ENCODE measurements at regions not wholly inside any gene's neighbourhood (a gene's known extent, or its start where the extent isn't known, plus 50 kb on each side); places are given as distances from the start of the nearest gene placed in this dataset.
A peak's percentile ranks its signal among the peaks of the same experiment; 100 is the strongest.
"Not testable (repeated sequence)": the region's sequence is repeated elsewhere in the genome, so short reads cannot be mapped to it uniquely, and the experiment has no call there.

- DNase-seq: peak; percentile 12
Observed at GRCh38 chr20:30671120-30671519, 586.3 kb upstream of the DEFB115 start.

- not testable (repeated sequence) for DNase-seq
Observed at GRCh38 chr20:30675988-30676564, 581.4 kb upstream of the DEFB115 start.

DNA sequence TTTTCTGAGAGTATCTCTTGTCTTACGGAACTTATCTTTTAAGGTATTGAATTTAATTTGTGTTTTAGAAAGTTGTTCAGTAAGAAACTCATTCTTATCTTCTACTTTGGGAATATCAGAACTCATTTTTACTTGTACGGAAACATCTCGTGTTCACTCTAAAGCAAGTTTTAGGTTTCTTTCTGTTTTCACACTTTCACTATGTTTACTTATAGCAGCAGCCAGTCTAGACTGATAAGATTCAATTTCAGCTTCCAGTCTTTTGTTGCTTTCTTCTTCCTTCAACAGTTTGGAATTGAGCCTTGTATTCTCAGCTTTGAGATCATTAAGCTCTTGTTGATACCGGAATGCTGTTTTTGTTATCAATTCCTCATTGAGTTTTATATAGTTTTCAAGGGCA, 575.2 kb upstream of the DEFB115 start:
- DNase-seq: not testable (repeated sequence)

DNA sequence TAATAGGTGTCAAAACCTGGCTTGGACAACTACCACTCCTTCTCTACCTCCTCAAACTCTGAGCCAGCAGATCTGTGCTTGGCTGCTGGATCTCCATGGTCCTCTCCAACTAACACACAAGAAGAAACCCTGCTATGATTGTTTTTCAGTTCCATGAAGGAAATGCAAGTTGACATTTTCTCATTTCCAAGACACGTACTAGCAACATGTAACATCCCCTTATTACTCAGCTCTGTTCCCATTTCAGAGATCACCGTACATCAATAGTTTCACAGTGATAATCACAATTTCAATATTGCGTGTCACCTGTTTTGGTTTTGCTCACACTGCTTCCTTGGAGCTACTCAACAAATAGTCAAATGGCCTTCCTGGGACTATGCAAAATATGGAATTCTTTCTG, 544.6 kb upstream of the DEFB115 start:
- DNase-seq: not testable (repeated sequence)

GRCh38 chr20:30719415-30720199, 537.9 kb upstream of the DEFB115 start:
- not testable (repeated sequence) for DNase-seq

- not testable (repeated sequence) for DNase-seq
Observed at GRCh38 chr20:30723511-30723910, 534.0 kb upstream of the DEFB115 start.

- peak; percentile 16 for DNase-seq
Observed at GRCh38 chr20:30723934-30724687, 533.4 kb upstream of the DEFB115 start.

DNA sequence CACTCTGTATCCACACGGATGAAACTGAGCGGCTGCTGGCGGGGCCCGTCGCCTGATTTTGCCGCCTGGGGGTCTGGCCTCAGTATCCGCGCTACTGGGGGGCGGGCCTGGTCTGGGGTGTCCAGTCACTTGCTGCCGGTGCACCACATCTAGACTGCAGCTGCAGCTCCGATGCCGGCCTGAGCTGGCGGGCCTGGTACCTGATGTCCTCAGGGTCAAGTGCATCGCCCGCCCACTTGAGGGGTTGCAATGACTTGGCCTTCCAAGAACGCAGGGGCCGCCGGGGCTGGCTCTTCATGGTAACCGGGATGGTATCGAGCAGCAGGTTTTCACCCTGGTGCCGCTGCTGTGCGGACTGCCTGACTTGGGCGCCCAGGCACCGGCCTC, 532.8 kb upstream of the DEFB115 start:
- not testable (repeated sequence) for DNase-seq

DNA sequence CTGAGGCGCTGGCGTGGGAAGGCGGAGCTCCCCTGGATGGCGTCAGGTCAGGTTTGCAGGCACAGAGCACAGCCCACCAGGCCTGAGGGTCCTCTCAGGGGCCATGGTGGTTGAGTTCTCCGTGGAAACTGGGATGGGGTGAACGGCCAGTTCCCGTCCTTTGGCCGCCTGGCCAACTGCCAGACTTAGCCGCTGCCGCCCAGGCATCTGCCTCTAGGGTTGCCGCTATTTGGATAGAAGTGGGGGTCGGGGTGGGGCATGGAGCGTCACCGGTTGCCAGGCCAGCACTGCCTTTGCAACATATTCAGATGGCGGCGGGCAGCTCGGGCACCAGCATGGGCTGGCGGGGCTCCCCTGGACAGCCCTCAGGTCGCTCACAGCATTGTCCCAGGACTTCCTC, 532.3 kb upstream of the DEFB115 start:
- DNase-seq: not testable (repeated sequence)

DNA sequence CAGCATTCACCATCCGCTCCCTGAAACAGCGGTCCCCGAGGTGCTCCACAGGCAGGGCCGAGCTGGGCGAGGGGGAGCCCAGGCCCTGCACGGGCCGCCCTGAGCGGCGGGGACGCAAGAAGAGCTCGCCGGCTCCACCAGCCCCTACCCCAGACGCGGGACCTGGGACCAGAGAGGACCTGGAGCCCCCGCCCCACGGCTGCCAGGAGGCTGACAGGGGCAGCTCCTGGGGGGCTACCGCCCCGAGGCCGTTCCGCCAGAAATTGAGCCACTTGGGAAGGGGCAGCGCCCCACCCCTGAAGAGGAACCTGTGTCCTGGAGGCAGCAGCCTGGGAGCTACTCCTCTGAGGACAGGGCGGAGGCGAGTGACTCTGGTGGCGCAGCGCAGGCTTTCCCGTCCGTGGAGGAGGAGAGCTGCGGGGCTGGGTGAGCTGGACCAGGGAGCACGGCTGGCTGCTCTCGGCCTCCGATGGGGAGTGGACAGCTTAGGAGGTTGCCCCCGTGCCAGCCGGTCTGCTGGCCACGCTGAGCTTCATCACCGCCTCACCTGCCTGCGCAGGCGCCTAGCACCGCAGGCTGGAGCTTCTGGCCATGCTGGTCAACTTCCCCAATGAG, 529.1 kb upstream of the DEFB115 start:
- DNase-seq: not testable (repeated sequence)
